GM19468 (cell line): ENCODE measurements at regions not wholly inside any gene's neighbourhood (a gene's known extent, or its start where the extent isn't known, plus 50 kb on each side); places are given as distances from the start of the nearest gene placed in this dataset.
"Not testable (repeated sequence)": the region's sequence is repeated elsewhere in the genome, so short reads cannot be mapped to it uniquely, and the experiment has no call there.

ENCODE experiments used
- ATAC-seq: cut with Tn5 transposase; IDR thresholded peaks from one replicate; pipeline ENCODE4 v1.9.1; 2021; ENCODE audit warnings: mild to moderate bottlenecking, moderate library complexity, moderate number of reproducible peaks; ENCODE audit not compliant: unreplicated experiment; ENCODE audit errors: extremely low read depth

GRCh38 chr12:67791362-67791761 is 142.8 kb downstream of the DYRK2 start:
- ATAC-seq: not testable (repeated sequence)

- ATAC-seq: no peak
These were observed 143.6 kb downstream of the DYRK2 start for GRCh38 chr12:67792185-67792584.

- ATAC-seq: no peak
These were observed 145.6 kb downstream of the DYRK2 start for GRCh38 chr12:67794161-67794560.

DNA sequence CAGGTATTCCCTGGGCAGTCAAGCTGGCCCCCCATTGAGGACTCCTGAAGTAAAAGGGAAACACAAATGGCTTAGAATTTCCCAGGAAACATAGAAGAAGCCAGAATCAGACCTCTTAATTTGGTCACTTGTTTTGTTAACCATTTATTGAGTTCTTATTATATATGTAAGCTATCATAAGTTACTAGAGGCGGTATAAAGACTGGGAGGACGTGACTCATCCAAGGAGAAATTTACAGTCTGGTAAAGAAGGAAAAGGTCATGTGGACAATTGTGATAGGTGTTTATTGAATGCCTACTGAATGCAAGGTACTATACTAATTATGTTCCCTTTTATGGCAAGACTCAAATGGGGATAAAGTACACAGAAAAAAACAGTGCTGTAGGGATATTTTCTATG is 146.7 kb downstream of the DYRK2 start:
- no peak for ATAC-seq

- ATAC-seq: no peak
These were observed 148.7 kb downstream of the DYRK2 start for GRCh38 chr12:67797185-67797741.

DNA sequence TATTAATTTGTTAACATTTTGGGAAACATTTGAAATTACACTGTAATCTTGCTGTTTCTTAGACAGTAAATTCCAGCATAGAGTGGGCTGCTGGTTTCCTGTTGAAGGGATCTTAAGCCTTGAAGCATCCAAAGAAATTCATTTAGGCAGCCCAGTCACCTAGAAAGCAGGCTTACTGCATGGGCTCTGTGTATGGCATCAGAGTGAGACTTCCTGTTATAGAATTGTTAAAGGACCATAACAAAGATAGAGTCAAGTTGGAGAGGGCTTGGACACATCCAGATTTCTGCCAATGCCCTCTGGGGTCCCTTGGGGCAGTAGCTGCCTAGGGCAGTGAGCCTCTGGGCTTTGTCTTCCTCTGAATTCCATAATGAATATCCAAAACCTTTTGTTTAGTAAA is 149.2 kb downstream of the DYRK2 start:
- ATAC-seq: no peak

DNA sequence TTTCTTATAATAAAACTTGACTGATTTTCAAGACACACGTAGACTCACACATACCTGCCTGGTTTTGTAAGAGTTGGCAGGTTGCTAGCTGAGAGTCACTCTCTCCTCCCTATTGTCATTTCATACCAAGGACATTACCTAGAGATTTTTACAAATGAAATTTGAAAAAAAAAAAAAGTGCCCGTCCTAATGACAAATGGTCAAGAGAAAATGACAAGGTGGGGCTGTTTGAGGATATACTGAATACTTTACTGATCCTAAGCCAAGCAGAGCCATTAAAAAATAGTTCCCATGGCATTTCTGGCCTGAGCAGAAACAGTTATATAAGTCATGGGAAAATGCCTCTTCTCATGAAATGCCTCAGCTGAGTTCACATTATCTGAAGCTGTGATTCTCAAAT is 150.2 kb downstream of the DYRK2 start:
- no peak for ATAC-seq

DNA sequence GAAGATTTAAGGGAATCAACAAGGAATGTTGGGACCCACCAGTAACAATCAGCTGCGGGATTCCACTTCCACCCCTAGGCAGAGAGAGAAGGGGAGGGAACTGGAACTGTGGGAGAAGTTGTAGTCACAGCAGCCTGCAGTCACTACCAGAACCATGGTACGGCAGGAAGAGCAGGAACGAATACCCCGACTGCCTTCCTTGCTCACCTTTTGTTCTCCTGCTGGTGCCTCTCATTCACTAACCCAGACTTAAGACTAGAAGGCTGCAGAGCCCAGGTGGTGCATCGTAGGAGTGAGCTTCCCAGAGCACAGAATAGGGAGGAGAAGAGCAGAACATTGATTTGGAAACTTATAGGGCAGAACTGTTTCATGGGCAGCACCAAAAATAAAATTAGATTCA is 154.2 kb downstream of the DYRK2 start:
- no peak for ATAC-seq

DNA sequence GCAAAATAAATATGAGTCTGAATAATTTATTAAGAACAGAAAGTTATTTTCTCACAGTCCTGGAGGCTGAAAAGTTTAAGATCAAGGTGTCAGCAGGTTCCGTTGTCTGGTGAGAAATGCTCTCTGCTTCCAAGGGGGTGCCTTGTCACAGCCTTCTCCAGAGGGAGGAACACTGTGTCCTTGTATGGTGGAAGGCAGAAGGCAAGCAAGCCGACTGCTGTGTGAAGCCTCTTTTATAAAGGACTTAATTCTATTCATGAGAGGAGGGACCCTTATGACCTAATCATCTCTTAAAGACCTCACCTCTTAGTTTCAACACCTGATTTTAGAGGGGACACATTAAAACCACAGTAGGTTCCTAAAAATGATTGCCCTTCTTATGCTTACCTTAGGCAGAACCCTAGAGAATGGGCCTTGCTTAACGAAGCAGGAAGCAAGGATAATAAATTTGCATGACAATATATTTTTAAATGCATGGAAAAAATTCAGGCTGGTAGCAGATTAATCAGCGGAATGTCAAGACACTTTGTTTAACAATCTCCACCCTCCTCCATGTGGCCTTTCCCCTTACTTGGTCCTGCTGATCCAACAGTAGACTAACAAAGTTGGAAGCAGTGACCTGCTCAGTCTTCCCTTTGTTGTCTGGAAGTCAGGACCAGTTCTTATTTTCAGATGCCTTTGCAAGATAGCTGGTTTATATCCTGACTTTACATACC is 154.9 kb downstream of the DYRK2 start:
- ATAC-seq: no peak

GRCh38 chr12:67804168-67804567 is 155.6 kb downstream of the DYRK2 start:
- no peak for ATAC-seq

GRCh38 chr12:67807814-67808213 is 159.3 kb downstream of the DYRK2 start:
- ATAC-seq: no peak

- no peak for ATAC-seq
These were observed 161.6 kb downstream of the DYRK2 start for GRCh38 chr12:67810166-67810565.

DNA sequence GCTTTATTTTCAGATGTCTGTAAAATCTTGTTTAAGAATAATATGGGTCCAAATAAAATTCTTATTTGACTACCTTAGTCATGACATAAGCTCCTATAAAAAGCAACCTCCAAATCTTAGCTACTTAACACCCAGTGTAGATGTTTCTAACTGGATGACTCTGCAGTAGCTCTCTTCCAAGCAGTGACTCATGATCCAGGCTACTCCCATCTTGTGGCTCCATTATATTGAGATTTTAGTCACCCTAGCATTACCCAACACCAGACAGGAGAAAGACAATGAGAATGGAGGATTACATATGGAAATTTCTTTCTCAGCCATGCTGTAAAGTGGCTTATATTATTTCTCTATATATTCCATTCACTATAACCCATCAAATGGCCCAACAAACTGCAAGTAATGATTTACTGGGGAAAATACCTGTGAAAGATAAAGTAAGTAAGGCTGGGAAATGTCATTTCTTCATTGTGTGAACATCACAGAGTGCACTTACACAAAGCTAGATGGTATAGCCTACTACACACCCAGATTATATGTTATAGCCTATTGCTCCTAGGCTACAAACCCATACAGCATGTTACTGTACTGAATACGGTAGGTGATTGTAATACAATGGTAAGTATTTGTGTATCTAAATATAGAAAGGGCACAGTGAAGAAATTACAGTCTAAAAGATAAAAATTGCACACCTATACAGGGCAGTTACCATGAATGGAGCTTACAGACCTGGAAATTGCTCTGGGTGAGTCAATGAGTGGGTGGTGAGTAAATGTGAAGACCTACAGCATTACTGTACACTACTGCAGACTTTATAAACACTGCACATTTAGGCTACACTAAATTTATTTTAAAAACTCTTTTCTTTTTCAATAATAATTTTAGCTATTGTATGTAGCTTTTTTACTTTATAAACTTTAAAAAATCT is 163.2 kb downstream of the DYRK2 start:
- ATAC-seq: no peak

GRCh38 chr12:67813456-67813904 is 164.9 kb downstream of the DYRK2 start:
- ATAC-seq: no peak

DNA sequence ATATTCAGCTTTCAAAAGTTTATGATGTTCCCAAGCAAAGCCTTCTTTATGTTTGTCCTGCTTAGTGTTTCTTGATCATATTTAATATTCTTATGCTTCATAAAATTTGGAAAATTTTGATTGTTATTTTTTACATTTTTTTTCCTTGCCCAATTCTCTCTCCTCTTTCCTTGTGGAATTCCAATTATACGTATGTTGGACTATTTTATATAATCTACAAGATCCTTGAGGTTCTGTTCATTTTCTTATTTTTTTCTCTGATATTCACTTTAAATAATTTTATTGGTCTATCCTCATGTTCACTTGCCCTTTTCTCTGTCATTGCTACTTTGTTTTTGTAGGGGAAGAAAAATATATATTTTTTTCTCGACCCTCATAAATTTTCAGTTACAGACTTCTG is 167.7 kb downstream of the DYRK2 start:
- no peak for ATAC-seq

GRCh38 chr12:67818459-67818903 is 169.9 kb downstream of the DYRK2 start:
- no peak for ATAC-seq

GRCh38 chr12:67819902-67820301 is 169.3 kb upstream of the IFNG-AS1 start:
- no peak for ATAC-seq

DNA sequence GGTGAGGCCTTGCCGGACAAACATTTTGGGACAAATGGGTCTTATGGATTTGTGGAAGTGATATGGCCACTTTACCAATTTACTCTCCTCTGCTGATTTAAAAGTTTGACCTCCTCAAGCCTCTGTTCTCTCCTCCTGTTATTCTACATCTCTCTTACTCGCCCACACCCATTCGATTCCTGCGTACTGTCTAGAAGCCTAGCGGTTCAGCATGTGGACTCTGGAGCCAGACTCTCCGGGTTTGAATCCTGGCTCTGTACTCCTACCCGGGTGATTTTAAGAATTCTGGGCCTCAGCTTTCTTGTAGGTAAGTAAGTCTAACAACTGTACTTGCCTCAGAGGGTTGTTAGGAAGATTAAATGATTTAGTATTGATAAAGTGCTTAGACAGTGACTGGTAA is 168.6 kb upstream of the IFNG-AS1 start:
- no peak for ATAC-seq

GRCh38 chr12:67822826-67823225 is 166.4 kb upstream of the IFNG-AS1 start:
- no peak for ATAC-seq

DNA sequence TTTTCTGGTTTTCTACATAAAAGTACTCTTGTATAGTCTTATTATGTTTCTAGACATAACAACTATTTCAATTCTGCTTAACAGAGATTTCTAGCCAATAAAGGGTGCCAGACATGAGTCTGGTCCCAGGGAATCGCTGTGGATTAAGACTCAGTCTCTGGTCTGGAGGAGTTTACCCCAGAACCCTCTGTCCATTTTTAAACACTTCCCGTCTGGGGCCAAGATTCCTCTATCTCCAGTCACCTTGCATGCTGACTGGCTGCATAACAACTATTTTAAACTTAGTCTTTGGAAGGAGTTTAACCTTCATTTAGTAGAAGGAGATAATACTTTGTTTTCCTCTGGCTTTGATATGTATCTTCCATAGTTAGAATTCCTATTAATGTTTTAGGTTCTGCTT is 163.1 kb upstream of the IFNG-AS1 start:
- ATAC-seq: no peak
